Osteocyte (in vitro differentiated cells): ENCODE measurements at regions not wholly inside any gene's neighbourhood (a gene's known extent, or its start where the extent isn't known, plus 50 kb on each side); places are given as distances from the start of the nearest gene placed in this dataset.

Experiments used
- DNase-seq: peaks from one replicate; pipeline ENCODE4 v3.0.0; 2021; ENCODE audit warnings: mixed read lengths; ENCODE audit not compliant: unreplicated experiment; ENCODE audit errors: extremely low spot score
- H3K27ac Mint-ChIP-seq: one replicate; pipeline ENCODE4 v1.8.0; 2021; ENCODE audit warnings: mild to moderate bottlenecking, mixed read lengths; ENCODE audit not compliant: unreplicated experiment
- H3K27me3 Mint-ChIP-seq: one replicate; pipeline ENCODE4 v1.8.0; 2021; ENCODE audit warnings: mixed read lengths; ENCODE audit not compliant: unreplicated experiment
- H3K36me3 Mint-ChIP-seq: one replicate; pipeline ENCODE4 v1.8.0; 2021; ENCODE audit warnings: mixed read lengths; ENCODE audit not compliant: unreplicated experiment
- H3K4me1 Mint-ChIP-seq: one replicate; pipeline ENCODE4 v1.8.0; 2021; ENCODE audit warnings: mixed read lengths; ENCODE audit not compliant: unreplicated experiment
- H3K4me3 Mint-ChIP-seq: one replicate; pipeline ENCODE4 v1.8.0; 2021; ENCODE audit warnings: mild to moderate bottlenecking, moderate library complexity, mixed read lengths; ENCODE audit not compliant: unreplicated experiment
- H3K9me3 Mint-ChIP-seq: one replicate; pipeline ENCODE4 v1.8.0; 2021; ENCODE audit warnings: mixed read lengths; ENCODE audit not compliant: unreplicated experiment
- TF ChIP-seq, protein P1 (sequence below): fragments of 200-600 bp; sonication (generic); IDR thresholded peaks from 2 replicates; pipeline ENCODE4 v1.5.0; 2021; ENCODE audit warnings: antibody characterized with exemption, mild to moderate bottlenecking, moderate library complexity

DNA sequence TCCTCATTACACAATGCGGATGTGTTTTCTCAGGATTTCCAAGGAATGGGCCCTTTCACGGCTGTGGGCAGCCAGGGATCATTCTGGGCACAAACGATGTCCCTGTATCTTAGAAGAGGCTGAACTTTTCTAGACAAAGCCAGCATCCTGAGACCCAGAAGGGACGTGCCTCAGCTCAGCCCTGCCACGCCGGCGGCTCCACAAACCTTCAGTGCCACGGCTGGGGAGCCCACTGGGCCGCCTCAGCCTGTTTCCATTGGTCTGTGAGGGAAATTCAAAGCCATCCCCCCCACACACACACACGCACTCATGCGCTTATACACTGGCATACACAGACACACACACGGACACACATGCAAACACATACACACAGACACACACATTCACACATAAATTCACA is 344.9 kb upstream of the MKI67 start:
- Mint-ChIP-seq H3K27me3 (no peaks in the 10 kb centered on the region), H3K4me3 (no peak overlapping the region), H3K27ac (no peak overlapping the region), H3K36me3 (no peaks in the 10 kb centered on the region), H3K4me1 (no peaks in the 10 kb centered on the region), H3K9me3 (peaks cover 27% of the 10 kb centered on the region)
- TF ChIP-seq, protein P1, sequence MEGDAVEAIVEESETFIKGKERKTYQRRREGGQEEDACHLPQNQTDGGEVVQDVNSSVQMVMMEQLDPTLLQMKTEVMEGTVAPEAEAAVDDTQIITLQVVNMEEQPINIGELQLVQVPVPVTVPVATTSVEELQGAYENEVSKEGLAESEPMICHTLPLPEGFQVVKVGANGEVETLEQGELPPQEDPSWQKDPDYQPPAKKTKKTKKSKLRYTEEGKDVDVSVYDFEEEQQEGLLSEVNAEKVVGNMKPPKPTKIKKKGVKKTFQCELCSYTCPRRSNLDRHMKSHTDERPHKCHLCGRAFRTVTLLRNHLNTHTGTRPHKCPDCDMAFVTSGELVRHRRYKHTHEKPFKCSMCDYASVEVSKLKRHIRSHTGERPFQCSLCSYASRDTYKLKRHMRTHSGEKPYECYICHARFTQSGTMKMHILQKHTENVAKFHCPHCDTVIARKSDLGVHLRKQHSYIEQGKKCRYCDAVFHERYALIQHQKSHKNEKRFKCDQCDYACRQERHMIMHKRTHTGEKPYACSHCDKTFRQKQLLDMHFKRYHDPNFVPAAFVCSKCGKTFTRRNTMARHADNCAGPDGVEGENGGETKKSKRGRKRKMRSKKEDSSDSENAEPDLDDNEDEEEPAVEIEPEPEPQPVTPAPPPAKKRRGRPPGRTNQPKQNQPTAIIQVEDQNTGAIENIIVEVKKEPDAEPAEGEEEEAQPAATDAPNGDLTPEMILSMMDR = no peak
- DNase-seq = no peak

DNA sequence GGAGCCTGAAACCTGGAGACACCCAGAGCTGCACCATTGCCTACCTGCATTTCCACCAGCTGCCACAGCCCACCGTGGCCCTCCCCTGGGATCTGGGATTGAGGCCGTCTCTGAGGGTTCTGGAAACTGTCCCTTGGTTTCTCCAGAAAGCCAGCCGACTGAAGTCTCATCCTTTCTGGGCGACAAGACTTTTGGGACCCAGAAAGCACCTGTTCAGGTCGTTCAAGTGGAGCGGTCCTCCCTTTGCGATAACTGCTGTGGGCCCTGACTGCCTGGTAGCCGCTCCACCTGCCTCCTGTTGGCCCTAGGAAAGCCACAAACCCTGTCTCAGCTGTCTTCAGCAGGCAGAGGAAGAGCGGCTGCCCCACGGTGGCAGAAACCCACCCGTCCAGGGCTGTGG is 346.0 kb upstream of the MKI67 start:
- no peaks in the 10 kb centered on the region for H3K4me1 Mint-ChIP-seq
- no peak overlapping the region for H3K27ac Mint-ChIP-seq
- TF ChIP-seq, protein P1 = no peak
- no peak for DNase-seq
- no peak overlapping the region for H3K4me3 Mint-ChIP-seq
- H3K27me3 Mint-ChIP-seq = no peaks in the 10 kb centered on the region
- no peaks in the 10 kb centered on the region for H3K36me3 Mint-ChIP-seq
- peaks cover 25% of the 10 kb centered on the region for H3K9me3 Mint-ChIP-seq

DNA sequence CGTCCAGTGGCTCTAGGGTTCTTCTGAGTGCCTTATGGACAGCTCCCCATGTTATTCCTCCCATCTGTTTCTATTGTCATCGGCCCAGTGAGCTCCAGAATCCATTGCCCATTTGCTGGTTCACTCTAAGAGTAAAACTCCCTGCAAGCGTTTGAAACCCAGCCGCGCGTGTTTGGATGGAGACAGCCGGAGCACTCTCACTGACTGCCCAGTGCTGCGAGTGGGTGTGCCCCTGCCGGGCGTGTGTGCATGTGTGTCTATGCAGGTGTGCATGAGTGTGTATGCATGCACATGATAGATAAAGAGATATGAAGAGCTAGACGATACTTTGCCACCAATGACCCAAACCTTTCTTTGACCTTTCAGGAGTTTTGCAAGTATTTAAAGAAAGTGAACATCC is 347.2 kb upstream of the MKI67 start:
- TF ChIP-seq, protein P1 = no peak
- DNase-seq = no peak
- H3K4me1 Mint-ChIP-seq = no peaks in the 10 kb centered on the region
- H3K4me3 Mint-ChIP-seq = no peak overlapping the region
- no peaks in the 10 kb centered on the region for H3K27me3 Mint-ChIP-seq
- H3K9me3 Mint-ChIP-seq = peaks cover 25% of the 10 kb centered on the region
- H3K27ac Mint-ChIP-seq = no peak overlapping the region
- H3K36me3 Mint-ChIP-seq = no peaks in the 10 kb centered on the region

DNA sequence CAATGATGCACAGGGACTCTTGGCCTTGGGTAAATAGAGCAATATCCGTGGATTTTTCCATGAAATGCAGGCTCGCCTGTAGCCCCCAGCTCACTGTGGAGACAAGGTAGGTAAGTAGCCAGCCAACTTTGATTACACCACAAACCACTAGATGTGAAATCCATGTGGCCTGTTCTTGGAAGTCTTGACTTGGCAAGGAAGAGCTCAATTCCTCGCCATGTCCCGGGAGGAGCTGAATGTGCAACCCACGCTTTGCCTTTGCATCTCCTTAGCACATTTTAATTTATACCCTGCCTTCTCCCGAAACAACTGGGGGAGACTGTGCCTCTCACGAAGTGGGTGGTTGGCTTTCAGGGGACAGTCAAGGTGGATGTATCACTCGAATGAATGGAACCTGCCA is 347.7 kb upstream of the MKI67 start:
- no peaks in the 10 kb centered on the region for H3K4me1 Mint-ChIP-seq

DNA sequence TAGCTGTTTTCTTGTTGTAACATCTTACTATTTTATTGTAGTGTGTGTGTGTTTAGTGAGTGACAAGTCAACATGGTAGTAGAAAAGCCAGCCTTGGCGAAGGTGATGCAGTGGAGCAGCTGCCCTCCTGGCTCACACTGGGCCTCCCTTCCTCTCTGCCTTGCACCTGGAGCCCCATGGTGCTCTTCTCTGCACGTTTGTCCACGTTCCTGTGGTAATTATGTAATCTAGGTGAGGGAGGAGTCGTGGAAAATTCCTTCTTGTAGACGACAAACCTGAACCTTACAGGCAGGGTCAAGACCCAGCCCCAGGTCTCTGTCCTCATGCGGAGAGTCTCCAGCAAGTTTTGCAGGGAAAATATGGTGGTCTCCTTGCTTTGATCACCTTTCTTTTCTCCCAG is 348.3 kb upstream of the MKI67 start:
- no peak for DNase-seq
- Mint-ChIP-seq H3K27ac (no peak overlapping the region), H3K4me1 (no peaks in the 10 kb centered on the region), H3K27me3 (no peaks in the 10 kb centered on the region), H3K4me3 (no peak overlapping the region), H3K36me3 (no peaks in the 10 kb centered on the region), H3K9me3 (peaks cover 31% of the 10 kb centered on the region)
- TF ChIP-seq, protein P1 = no peak

More for the DNA sequence above, 347.7 kb upstream of the MKI67 start:
- Mint-ChIP-seq H3K4me3 (no peak overlapping the region), H3K27me3 (no peaks in the 10 kb centered on the region), H3K27ac (no peak overlapping the region), H3K9me3 (peaks cover 30% of the 10 kb centered on the region), H3K36me3 (no peaks in the 10 kb centered on the region)
- TF ChIP-seq, protein P1 = no peak
- no peak for DNase-seq
